Neural cell (in vitro differentiated cells): ENCODE measurements at regions not wholly inside any gene's neighbourhood (a gene's known extent, or its start where the extent isn't known, plus 50 kb on each side); places are given as distances from the start of the nearest gene placed in this dataset.

Experiments used
- H2AFZ ChIP-seq: fragments of 200-600, 300-800 bp; sonication (generic), shearing (Covaris generic); 2 replicates; pipeline ENCODE4 v1.6.0; 2014; ENCODE audit warnings: low read depth, mild to moderate bottlenecking, antibody characterized with exemption, low read length, moderate library complexity
- H3F3A ChIP-seq: fragments of 200-600 bp; shearing (Covaris generic); 2 replicates; pipeline ENCODE4 v1.6.1; 2016; ENCODE audit warnings: mild to moderate bottlenecking, moderate library complexity, mixed read lengths, antibody characterized with exemption, low read length; ENCODE audit not compliant: insufficient read depth, poor library complexity, severe bottlenecking
- H3K27ac ChIP-seq: fragments of 200-600, 300-800 bp; sonication (generic), shearing (Covaris generic); 2 replicates; pipeline ENCODE4 v1.5.1; 2014; ENCODE audit warnings: mild to moderate bottlenecking, low read length, moderate library complexity
- H3K27me3 ChIP-seq: fragments of 300-800, 200-600 bp; sonication (generic), shearing (Covaris generic); 2 replicates; pipeline ENCODE4 v1.6.0; 2014; ENCODE audit warnings: mild to moderate bottlenecking, low read depth, low read length, moderate library complexity; ENCODE audit not compliant: insufficient read depth
- H3K36me3 ChIP-seq: fragments of 300-800, 200-600 bp; sonication (generic), shearing (Covaris generic); 2 replicates; pipeline ENCODE4 v1.5.1; 2014; ENCODE audit warnings: mild to moderate bottlenecking, antibody characterized with exemption, low read length, moderate library complexity; ENCODE audit not compliant: insufficient read depth
- H3K4me2 ChIP-seq: fragments of 300-800, 200-600 bp; sonication (generic), shearing (Covaris generic); 2 replicates; pipeline ENCODE4 v1.6.0; 2014; ENCODE audit warnings: mild to moderate bottlenecking, low read length
- H3K4me3 ChIP-seq: fragments of 300-800, 200-600 bp; sonication (generic), shearing (Covaris generic); 2 replicates; pipeline ENCODE4 v1.5.1; 2014; ENCODE audit warnings: mild to moderate bottlenecking, low read length, moderate library complexity
- H3K79me2 ChIP-seq: fragments of 200-600 bp; shearing (Covaris generic); replicated peaks from 2 replicates; pipeline ENCODE4 v1.6.0; 2014; ENCODE audit warnings: mild to moderate bottlenecking, low read length, moderate library complexity; ENCODE audit not compliant: insufficient read depth
- H3K9ac ChIP-seq: fragments of 300-800, 200-600 bp; sonication (generic), shearing (Covaris generic); 2 replicates; pipeline ENCODE4 v1.6.1; 2016; ENCODE audit warnings: mild to moderate bottlenecking, low read length, mixed read lengths
- H3K9me2 ChIP-seq: fragments of 200-600 bp; shearing (Covaris generic); 2 replicates; pipeline ENCODE4 v1.6.1; 2016; ENCODE audit warnings: mild to moderate bottlenecking, low read length, mixed read lengths; ENCODE audit not compliant: insufficient read depth
- H3K9me3 ChIP-seq: fragments of 200-600, 300-800 bp; sonication (generic), shearing (Covaris generic); 2 replicates; pipeline ENCODE4 v1.6.1; 2016; ENCODE audit warnings: mild to moderate bottlenecking, mixed run types, low read length, moderate library complexity, mixed read lengths
- H4K20me1 ChIP-seq: fragments of 200-600 bp; shearing (Covaris generic); 2 replicates; pipeline ENCODE4 v1.6.1; 2016; ENCODE audit warnings: mild to moderate bottlenecking, mixed run types; ENCODE audit not compliant: insufficient read depth
- EP300 ChIP-seq: fragments of 450-650 bp; conservative IDR thresholded peaks from 2 replicates; pipeline ENCODE4 v1.6.1; 2014; ENCODE audit warnings: antibody characterized with exemption, mild to moderate bottlenecking, moderate library complexity; ENCODE audit not compliant: poor library complexity, severe bottlenecking
- EZH2 ChIP-seq: fragments of 200-600, 300-800 bp; shearing (Covaris generic), sonication (generic); IDR thresholded peaks from 2 replicates; pipeline ENCODE4 v1.6.1; 2014; ENCODE audit warnings: antibody characterized with exemption, low read length, borderline replicate concordance, mild to moderate bottlenecking; ENCODE audit not compliant: insufficient read depth, poor library complexity, severe bottlenecking
- MXI1 ChIP-seq: fragments of 450-650 bp; conservative IDR thresholded peaks from 2 replicates; pipeline ENCODE4 v1.6.1; 2014; ENCODE audit warnings: antibody characterized with exemption, mild to moderate bottlenecking; ENCODE audit not compliant: poor library complexity, severe bottlenecking
- POLR2AphosphoS5 ChIP-seq: IDR thresholded peaks from 2 replicates; pipeline ENCODE4 v1.6.1; 2012
- RAD21 ChIP-seq: fragments of 450-650 bp; conservative IDR thresholded peaks from 2 replicates; pipeline ENCODE4 v1.6.1; 2014; ENCODE audit warnings: antibody characterized with exemption, mild to moderate bottlenecking, moderate library complexity
- REST ChIP-seq: IDR thresholded peaks from 2 replicates; pipeline ENCODE4 v1.6.1; 2012; ENCODE audit warnings: borderline replicate concordance
- SMC3 ChIP-seq: fragments of 450-650 bp; conservative IDR thresholded peaks from 2 replicates; pipeline ENCODE4 v1.6.1; 2014; ENCODE audit warnings: antibody characterized with exemption, mild to moderate bottlenecking, moderate library complexity; ENCODE audit not compliant: poor library complexity
- TAF1 ChIP-seq: IDR thresholded peaks from 2 replicates; pipeline ENCODE4 v1.6.1; 2012; ENCODE audit warnings: low read depth
- TF ChIP-seq, protein P1 (sequence below): fragments of 450-650 bp; IDR thresholded peaks from 2 replicates; pipeline ENCODE4 v1.5.1; 2014; ENCODE audit warnings: antibody characterized with exemption, mild to moderate bottlenecking, moderate library complexity; ENCODE audit not compliant: poor library complexity, severe bottlenecking

GRCh38 chr20:1761598-1761997, 104.0 kb upstream of the SIRPG start:
- no peak overlapping the region for H3K4me2 ChIP-seq
- no peak overlapping the region for H2AFZ ChIP-seq
- no peaks in the 10 kb centered on the region for H3K9me3 ChIP-seq
- H3K9ac ChIP-seq: no peak overlapping the region
- no peaks in the 10 kb centered on the region for H3K9me2 ChIP-seq
- H3K27ac ChIP-seq: no peak overlapping the region
- H3K27me3 ChIP-seq: no peaks in the 10 kb centered on the region
- no peaks in the 10 kb centered on the region for H3F3A ChIP-seq
- no peak for TF ChIP-seq REST
- no peaks in the 10 kb centered on the region for H4K20me1 ChIP-seq
- no peak overlapping the region for H3K4me3 ChIP-seq
- H3K79me2 ChIP-seq: no peaks in the 10 kb centered on the region
- H3K36me3 ChIP-seq: no peaks in the 10 kb centered on the region

GRCh38 chr20:1761116-1761515, 103.5 kb upstream of the SIRPG start:
- Histone ChIP-seq H4K20me1 (no peaks in the 10 kb centered on the region), H3K27me3 (no peaks in the 10 kb centered on the region), H3K36me3 (no peaks in the 10 kb centered on the region), H3K4me3 (no peak overlapping the region), H3K4me2 (no peak overlapping the region), H3K9me3 (no peaks in the 10 kb centered on the region), H3K9ac (no peak overlapping the region), H3F3A (no peaks in the 10 kb centered on the region), H3K27ac (no peak overlapping the region), H3K9me2 (no peaks in the 10 kb centered on the region), H2AFZ (no peak overlapping the region), H3K79me2 (no peaks in the 10 kb centered on the region)
- TF ChIP-seq EZH2 (no peak), TAF1 (no peak), EP300 (no peak), MXI1 (no peak), REST (no peak), POLR2AphosphoS5 (no peak)

DNA sequence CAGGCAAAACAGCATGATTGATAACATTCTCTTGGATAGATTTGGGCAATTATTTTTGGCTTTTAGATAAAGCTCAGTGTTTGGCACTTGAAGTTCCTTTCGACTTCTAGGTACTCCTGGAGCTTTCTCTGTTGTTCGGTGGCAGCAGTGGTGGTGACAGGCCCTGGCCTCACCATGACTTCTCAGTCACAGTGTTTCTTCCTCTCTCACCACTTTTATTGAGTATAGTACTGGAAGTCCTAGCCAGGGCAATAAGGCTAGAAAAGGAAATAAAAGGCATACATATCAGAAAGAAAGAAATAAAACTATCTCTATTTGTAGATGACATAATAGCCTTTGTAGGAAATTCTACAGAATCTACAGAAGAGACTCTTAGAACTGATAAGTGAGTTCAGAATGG, 101.2 kb upstream of the SIRPG start:
- H4K20me1 ChIP-seq: no peaks in the 10 kb centered on the region
- H3K27me3 ChIP-seq: no peaks in the 10 kb centered on the region
- H3K9me2 ChIP-seq: no peaks in the 10 kb centered on the region
- no peaks in the 10 kb centered on the region for H3K9me3 ChIP-seq
- H3K4me3 ChIP-seq: peak overlapping the region; percentile 11
- H3F3A ChIP-seq: no peaks in the 10 kb centered on the region
- no peak overlapping the region for H3K27ac ChIP-seq
- H3K79me2 ChIP-seq: no peaks in the 10 kb centered on the region
- H3K36me3 ChIP-seq: no peaks in the 10 kb centered on the region
- no peak overlapping the region for H2AFZ ChIP-seq
- no peak overlapping the region for H3K4me2 ChIP-seq
- TF ChIP-seq, protein P1, sequence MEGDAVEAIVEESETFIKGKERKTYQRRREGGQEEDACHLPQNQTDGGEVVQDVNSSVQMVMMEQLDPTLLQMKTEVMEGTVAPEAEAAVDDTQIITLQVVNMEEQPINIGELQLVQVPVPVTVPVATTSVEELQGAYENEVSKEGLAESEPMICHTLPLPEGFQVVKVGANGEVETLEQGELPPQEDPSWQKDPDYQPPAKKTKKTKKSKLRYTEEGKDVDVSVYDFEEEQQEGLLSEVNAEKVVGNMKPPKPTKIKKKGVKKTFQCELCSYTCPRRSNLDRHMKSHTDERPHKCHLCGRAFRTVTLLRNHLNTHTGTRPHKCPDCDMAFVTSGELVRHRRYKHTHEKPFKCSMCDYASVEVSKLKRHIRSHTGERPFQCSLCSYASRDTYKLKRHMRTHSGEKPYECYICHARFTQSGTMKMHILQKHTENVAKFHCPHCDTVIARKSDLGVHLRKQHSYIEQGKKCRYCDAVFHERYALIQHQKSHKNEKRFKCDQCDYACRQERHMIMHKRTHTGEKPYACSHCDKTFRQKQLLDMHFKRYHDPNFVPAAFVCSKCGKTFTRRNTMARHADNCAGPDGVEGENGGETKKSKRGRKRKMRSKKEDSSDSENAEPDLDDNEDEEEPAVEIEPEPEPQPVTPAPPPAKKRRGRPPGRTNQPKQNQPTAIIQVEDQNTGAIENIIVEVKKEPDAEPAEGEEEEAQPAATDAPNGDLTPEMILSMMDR: no peak
- no peak for TF ChIP-seq MXI1
- no peak for TF ChIP-seq SMC3
- TF ChIP-seq EP300: no peak
- TF ChIP-seq RAD21: no peak
- TF ChIP-seq POLR2AphosphoS5: no peak
- TF ChIP-seq TAF1: no peak
- TF ChIP-seq EZH2: no peak
- TF ChIP-seq REST: no peak
- H3K9ac ChIP-seq: no peak overlapping the region
